ENCODE measurements at regions not wholly inside any gene's neighbourhood (a gene's known extent, or its start where the extent isn't known, plus 50 kb on each side); places are given as distances from the start of the nearest gene placed in this dataset.

DNA sequence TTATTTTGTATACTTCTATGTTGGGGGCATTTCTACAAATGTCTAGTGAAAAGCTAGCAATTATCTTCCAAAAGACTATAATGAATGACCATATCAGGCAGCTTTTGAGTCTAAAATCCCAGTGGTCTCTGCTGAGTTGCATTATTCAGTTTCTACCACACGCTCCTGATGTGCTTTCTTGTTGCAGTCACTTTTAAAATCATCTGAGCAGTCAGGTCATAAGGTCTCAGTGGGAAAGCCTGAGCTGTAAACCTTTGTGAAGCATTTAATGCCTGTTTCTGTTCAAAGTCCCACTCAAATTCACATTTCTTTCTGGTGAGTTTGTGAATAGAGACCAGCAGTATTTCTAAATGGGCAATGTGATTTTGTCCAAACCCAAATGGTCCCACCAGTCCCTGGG, 1681.5 kb downstream of the HACE1 start:
- TF ChIP-seq, protein P1, sequence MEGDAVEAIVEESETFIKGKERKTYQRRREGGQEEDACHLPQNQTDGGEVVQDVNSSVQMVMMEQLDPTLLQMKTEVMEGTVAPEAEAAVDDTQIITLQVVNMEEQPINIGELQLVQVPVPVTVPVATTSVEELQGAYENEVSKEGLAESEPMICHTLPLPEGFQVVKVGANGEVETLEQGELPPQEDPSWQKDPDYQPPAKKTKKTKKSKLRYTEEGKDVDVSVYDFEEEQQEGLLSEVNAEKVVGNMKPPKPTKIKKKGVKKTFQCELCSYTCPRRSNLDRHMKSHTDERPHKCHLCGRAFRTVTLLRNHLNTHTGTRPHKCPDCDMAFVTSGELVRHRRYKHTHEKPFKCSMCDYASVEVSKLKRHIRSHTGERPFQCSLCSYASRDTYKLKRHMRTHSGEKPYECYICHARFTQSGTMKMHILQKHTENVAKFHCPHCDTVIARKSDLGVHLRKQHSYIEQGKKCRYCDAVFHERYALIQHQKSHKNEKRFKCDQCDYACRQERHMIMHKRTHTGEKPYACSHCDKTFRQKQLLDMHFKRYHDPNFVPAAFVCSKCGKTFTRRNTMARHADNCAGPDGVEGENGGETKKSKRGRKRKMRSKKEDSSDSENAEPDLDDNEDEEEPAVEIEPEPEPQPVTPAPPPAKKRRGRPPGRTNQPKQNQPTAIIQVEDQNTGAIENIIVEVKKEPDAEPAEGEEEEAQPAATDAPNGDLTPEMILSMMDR (IDR thresholded peaks at IDR 0.05): no peak
- TF ChIP-seq, protein P2, sequence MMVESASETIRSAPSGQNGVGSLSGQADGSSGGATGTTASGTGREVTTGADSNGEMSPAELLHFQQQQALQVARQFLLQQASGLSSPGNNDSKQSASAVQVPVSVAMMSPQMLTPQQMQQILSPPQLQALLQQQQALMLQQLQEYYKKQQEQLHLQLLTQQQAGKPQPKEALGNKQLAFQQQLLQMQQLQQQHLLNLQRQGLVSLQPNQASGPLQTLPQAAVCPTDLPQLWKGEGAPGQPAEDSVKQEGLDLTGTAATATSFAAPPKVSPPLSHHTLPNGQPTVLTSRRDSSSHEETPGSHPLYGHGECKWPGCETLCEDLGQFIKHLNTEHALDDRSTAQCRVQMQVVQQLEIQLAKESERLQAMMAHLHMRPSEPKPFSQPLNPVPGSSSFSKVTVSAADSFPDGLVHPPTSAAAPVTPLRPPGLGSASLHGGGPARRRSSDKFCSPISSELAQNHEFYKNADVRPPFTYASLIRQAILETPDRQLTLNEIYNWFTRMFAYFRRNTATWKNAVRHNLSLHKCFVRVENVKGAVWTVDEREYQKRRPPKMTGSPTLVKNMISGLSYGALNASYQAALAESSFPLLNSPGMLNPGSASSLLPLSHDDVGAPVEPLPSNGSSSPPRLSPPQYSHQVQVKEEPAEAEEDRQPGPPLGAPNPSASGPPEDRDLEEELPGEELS (CRISPR knock-in tag; IDR thresholded peaks at IDR 0.05): no peak
- TF ChIP-seq E2F5 (CRISPR knock-in tag; IDR thresholded peaks at IDR 0.05): no peak
- TF ChIP-seq NR3C1 (CRISPR knock-in tag; conservative IDR thresholded peaks at IDR 0.05; ENCODE audit: low read depth): no peak
- TF ChIP-seq FOXP1 (CRISPR knock-in tag; IDR thresholded peaks at IDR 0.05; ENCODE audit: borderline replicate concordance): no peak
- TF ChIP-seq ZNF423 (CRISPR knock-in tag; IDR thresholded peaks at IDR 0.05): no peak

Measured in WTC11 (cell line).